NCI-H2171 (cell line): ENCODE measurements at regions not wholly inside any gene's neighbourhood (a gene's known extent, or its start where the extent isn't known, plus 50 kb on each side); places are given as distances from the start of the nearest gene placed in this dataset.
"Not testable (repeated sequence)": the region's sequence is repeated elsewhere in the genome, so short reads cannot be mapped to it uniquely, and the experiment has no call there.

Experiments used
- DNase-seq: peaks from one replicate; lab custom pipeline; 2025; lab: John Stamatoyannopoulos, UW

DNA sequence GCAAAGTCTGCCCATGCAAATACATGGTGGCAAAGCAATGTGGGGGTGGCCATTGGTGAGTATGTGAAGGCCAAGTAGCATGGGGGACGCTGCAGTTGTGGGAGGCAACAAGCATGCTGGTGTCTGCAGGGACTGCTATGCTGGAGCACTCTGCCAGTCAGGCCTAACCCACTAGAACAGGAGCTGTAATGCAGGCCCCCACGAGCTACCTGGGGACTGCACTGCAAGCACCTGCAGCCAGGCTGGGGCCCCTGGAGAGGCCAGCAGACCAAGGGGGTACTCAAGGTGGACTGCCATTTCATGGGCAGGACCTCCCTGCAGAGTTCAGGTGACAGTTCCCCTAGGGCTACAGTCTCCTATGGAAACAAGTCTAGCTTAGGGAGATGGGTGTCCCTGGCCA is 183.8 kb upstream of the PDE4D start:
- no peak for DNase-seq

DNA sequence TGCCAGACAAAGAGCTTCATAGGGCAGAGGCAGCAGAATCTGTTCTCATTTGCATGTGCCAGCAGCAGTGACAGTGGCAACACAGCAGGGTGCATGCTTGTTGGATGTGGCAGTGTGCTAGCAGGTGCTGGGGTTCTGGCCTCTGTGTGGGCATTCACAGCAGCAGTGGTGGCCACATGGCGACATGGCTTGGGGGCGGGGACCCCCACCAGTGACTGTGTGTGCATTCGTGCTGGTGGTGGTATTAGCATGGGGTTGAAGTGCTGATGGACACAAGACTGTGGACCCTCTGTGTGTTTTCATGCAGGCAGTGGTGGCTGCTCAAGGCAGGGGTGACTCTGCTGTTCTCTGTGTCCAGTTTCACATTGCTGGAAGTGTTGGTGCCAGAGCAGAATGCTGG is 183.2 kb upstream of the PDE4D start:
- no peak for DNase-seq

- DNase-seq = no peak
These were observed 173.0 kb upstream of the PDE4D start for GRCh38 chr5:60066502-60066901.

- DNase-seq = no peak
These were observed 166.9 kb upstream of the PDE4D start for GRCh38 chr5:60060389-60060788.

- DNase-seq = no peak
These were observed 162.7 kb upstream of the PDE4D start for GRCh38 chr5:60056191-60056590.

GRCh38 chr5:60055168-60055567 is 161.6 kb upstream of the PDE4D start:
- no peak for DNase-seq

DNA sequence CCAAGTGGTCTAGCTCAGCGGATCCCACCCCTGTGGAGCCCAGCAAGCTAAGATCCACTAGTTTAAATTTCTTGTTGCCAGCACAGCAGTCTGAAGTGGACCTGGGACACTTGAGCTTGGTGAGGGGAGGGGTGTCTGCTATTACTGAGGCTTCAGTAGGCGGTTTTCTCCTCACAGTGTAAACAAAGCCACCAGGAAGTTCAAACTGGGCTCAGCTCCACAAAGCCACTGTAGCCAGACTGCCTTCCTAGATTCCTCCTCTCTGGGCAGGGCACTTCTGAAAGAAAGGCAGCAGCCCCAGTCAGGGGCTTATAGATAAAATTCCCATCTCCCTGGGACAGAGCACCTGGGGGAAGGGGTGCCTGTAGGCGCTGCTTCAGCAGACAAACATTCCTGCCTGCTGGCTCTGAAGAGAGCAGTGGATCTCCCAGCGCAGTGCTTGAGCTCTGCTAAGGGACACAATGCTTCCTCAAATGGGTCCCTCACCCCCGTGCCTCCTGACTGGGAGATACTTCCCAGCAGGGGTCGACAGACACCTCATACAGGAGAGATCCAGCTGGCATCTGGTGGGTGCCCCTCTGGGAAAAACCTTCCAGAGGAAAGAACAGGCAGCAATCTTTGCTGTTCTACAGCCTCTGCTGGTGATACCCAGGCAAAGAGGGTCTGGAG is 148.6 kb upstream of the PDE4D start:
- DNase-seq = not testable (repeated sequence)

DNA sequence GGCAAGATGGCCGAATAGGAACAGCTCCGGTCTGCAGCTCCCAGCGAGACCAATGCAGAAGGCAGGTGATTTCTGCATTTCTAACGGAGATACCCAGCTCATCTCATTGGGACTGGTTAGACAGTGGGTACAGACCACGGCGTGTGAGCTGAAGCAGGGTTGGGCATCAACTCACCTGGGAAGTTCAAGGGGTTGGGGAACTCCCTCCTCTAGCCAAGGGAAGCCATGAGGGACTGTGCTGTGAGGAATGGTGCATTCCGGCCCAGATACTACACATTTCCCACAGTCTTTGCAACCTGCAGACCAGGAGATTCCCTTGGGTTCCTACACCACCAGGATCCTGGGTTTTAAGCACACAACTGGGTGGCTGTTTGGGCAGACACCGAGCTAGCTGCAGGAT is 148.0 kb upstream of the PDE4D start:
- not testable (repeated sequence) for DNase-seq

- DNase-seq = no peak
These were observed 142.8 kb upstream of the PDE4D start for GRCh38 chr5:60036192-60036938.

DNA sequence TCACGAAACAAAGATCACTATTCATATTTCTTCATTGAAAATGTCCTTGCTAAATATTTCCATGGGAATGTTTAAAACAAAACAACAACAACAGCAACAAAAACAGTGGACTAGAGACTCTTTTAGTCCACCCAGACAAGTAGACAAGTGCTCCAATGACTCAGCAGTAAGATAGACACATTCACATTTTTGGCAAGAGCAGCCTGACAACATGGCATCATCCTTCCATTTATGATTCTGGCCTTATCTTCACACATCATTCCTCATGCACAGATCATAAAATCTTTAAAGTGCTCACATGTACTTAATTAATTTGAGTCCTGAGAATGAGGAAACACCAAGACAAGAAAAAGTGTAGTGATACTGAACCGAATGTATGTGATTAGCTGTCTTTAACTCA is 132.6 kb upstream of the PDE4D start:
- DNase-seq = no peak

GRCh38 chr5:60024104-60024503 is 130.6 kb upstream of the PDE4D start:
- no peak for DNase-seq

DNA sequence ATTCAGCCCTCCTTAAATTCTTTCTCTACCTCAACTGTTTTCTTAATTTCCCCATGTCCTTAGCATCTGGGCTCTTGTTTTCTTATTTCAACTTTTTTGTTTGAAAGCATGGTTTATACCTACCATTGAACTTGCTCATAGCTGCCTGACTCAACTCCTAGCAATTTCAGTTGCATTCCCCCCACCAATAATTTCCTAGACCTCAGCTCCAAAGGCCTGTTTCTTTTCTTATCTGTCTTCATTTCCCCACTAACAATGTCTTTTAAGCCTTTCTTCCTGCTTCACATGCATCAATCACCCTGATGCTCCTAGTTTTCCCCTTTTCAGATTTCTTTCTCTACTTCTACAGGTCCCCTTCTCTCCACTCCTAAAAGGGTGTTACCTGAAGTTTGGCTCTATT is 129.7 kb upstream of the PDE4D start:
- no peak for DNase-seq

GRCh38 chr5:60020457-60020856 is 126.9 kb upstream of the PDE4D start:
- no peak for DNase-seq

DNA sequence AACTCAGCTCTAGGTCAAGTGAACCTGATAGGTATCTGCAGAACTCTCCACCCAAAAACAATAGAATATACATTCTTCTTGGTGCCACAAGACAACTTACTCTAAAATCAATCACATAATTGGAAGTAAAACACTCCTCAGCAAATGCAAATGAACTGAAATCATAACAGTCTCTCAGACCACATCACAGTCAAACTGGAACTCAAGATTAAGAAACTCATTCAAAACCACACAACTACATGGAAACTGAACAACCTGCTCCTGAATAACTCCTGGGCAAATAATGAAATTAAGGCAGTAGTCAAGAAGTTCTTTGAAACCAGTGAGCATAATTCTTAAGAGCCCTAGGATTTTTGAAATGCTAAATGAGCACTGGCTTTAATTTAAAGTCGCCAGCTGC is 125.4 kb upstream of the PDE4D start:
- DNase-seq = not testable (repeated sequence)

DNA sequence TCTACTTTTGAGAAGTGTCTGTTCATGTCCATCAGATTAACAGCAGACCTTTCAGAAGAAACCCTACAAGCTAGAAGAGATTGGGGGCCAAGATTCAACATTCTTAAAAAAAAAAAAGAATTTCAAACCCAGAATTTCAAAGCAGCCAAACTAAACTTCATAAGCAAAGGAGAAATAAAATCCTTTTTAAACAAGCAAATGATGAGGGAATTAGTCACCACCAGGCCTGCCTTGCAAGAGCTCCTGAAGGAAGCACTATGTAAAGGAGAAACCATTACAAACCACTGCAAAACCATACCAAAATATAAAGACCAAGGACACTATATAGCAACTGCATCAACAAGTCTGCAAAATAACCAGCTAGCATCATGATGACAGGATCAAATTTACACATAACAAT is 124.6 kb upstream of the PDE4D start:
- DNase-seq = no peak

DNA sequence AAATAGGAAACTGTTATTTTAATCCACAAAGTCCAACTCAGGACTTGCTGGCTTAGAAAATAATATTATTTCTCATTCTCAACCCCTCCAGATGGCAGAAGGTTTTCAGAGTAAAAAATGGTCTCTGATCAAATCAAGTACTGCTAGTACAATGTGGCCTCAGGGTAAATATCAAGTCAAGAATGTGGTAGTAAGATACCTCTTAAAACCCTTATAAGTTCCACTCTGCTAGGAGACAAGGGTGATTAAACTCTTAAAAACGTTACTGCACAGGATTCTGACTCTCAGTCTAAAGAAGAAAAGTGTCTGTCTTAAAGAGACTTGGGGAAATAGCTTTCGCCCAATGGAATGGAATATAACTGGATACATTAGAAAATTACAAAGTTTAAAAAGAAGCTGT is 120.8 kb upstream of the PDE4D start:
- DNase-seq = no peak

DNA sequence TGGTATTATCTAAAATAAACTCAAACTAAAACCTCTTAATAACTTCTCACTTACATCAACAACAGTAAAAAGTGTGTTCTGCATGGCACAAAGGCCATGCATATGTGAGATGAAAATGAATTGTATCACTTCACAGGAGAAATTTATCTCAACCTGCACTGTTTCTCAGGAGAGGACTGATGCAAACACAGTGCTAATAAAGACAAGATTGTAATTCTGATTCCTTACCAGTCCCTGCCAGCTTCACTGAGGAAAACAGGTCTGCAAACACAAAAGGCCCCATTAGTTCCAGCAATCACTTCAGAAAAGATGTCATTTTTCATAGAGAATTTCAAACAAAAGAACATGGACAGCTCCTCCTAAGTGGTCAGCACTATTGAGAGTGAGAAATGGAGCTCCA is 117.3 kb upstream of the PDE4D start:
- DNase-seq = no peak

DNA sequence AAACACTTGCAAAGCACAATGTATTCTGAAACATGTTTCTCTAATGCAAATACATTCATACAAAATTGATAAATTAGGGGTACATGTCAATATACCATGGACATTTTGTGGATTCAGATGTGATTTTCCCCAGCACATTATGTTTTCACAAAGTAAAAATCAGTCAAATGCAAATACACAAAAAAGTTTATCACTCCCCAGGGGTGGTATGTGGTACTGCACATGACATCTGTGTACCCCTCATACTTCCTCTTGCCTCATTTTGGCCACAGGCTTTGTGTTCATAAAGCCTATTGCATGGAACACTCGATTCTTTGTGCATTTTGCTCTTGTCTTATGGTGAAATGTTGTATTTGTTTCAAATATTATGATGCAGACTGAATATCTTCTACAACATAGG is 116.8 kb upstream of the PDE4D start:
- DNase-seq = no peak

GRCh38 chr5:60007729-60008128 is 114.2 kb upstream of the PDE4D start:
- DNase-seq = no peak

- DNase-seq = no peak
These were observed 105.5 kb upstream of the PDE4D start for GRCh38 chr5:59999056-59999455.

DNA sequence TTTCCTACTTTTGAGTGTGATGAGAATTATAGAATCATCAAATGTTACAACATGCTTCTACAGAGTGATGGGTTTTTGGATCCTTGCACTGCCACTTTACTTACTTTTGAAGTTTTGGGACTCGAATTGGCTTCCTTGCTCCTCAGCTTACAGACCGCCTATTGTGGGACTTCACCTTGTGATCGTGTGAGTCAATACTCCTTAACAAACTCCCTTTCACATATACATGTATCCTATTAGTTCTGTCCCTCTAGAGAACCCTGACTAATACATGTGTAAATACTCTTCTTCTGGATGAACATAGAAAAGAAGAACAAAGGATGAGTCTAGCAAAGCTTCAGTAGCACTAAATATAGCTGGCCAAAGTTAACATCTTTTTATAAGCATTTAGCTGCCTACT is 98.7 kb upstream of the PDE4D start:
- DNase-seq = no peak

DNA sequence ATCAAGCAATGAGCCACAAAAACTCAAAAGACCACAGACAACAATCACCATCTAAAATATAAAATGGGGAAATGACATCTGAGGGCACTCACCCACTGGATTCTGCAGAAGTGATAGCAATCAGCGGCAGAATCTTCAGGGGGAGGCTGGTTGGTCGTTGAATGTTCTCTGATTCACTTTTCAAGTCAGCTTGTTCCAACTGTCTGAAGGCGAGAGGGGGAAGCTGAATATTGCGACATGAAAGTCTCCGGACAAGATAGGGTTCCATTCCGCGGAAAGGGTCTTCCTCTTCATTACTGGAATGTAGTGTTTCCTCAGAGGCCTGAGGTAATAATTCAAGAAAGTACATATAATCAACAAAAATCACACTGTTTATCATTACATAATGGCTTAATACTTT is 94.9 kb upstream of the PDE4D start:
- DNase-seq = no peak

DNA sequence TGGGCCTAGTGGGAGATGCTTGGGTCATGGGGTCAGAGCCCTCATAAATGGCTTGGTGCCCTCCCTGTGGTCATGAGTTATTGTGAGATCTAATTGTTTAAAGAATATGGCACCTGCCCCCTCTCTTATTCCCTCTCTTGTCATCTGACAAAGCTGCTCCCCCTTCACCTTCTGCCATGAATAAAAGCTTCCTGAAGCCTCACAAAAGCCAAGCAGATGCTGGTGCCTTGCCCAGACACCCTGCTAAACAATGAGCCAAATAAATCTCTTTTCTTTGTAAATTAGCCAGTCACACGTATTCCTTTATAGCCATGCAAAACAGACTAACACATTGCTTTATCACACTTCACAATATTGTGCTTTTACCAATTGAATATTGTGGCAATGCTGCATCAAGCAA is 82.8 kb upstream of the PDE4D start:
- no peak for DNase-seq

DNA sequence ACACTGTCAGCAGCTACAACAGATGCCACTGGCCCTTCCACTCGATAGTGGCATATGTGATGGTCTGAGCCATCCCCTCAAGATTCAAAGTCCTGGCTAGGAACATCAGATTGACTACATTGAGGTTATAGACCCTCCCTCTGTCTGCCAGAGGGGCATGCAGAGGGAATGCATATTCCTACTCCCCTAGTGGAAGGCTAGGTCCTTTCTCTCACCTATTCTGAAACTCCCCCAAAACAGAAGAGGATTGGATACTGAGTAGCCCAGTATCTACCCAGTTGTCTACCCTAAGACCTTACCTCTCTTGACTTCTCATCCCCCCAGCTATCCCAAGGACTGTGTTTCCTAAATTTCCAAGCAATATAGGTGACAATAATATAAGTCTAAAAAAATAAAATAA is 78.5 kb upstream of the PDE4D start:
- DNase-seq = no peak
